ENCODE measurements at regions not wholly inside any gene's neighbourhood (a gene's known extent, or its start where the extent isn't known, plus 50 kb on each side); places are given as distances from the start of the nearest gene placed in this dataset.

- TF ChIP-seq YY1 (IDR thresholded peaks at IDR 0.05; ENCODE audit: low read depth) (no peak), ZBTB7A (IDR thresholded peaks at IDR 0.05; ENCODE audit: low read depth) (no peak), RAD21 (IDR thresholded peaks at IDR 0.05; ENCODE audit: low read depth) (no peak), CREB1 (IDR thresholded peaks at IDR 0.05; ENCODE audit: low read depth) (no peak), CEBPB (IDR thresholded peaks at IDR 0.05) (no peak), TCF12 (IDR thresholded peaks at IDR 0.05; ENCODE audit: low read depth) (no peak), EP300 (IDR thresholded peaks at IDR 0.05; ENCODE audit: borderline replicate concordance) (no peak)
- TF ChIP-seq, protein P1, sequence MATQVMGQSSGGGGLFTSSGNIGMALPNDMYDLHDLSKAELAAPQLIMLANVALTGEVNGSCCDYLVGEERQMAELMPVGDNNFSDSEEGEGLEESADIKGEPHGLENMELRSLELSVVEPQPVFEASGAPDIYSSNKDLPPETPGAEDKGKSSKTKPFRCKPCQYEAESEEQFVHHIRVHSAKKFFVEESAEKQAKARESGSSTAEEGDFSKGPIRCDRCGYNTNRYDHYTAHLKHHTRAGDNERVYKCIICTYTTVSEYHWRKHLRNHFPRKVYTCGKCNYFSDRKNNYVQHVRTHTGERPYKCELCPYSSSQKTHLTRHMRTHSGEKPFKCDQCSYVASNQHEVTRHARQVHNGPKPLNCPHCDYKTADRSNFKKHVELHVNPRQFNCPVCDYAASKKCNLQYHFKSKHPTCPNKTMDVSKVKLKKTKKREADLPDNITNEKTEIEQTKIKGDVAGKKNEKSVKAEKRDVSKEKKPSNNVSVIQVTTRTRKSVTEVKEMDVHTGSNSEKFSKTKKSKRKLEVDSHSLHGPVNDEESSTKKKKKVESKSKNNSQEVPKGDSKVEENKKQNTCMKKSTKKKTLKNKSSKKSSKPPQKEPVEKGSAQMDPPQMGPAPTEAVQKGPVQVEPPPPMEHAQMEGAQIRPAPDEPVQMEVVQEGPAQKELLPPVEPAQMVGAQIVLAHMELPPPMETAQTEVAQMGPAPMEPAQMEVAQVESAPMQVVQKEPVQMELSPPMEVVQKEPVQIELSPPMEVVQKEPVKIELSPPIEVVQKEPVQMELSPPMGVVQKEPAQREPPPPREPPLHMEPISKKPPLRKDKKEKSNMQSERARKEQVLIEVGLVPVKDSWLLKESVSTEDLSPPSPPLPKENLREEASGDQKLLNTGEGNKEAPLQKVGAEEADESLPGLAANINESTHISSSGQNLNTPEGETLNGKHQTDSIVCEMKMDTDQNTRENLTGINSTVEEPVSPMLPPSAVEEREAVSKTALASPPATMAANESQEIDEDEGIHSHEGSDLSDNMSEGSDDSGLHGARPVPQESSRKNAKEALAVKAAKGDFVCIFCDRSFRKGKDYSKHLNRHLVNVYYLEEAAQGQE (IDR thresholded peaks at IDR 0.05; ENCODE audit: low read depth) = no peak
- TF ChIP-seq, protein P2, sequence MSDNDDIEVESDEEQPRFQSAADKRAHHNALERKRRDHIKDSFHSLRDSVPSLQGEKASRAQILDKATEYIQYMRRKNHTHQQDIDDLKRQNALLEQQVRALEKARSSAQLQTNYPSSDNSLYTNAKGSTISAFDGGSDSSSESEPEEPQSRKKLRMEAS (IDR thresholded peaks at IDR 0.05) = no peak
These were observed 77.8 kb upstream of the BHLHE23 start for GRCh38 chr20:63084563-63084927.

- TF ChIP-seq, protein P3, sequence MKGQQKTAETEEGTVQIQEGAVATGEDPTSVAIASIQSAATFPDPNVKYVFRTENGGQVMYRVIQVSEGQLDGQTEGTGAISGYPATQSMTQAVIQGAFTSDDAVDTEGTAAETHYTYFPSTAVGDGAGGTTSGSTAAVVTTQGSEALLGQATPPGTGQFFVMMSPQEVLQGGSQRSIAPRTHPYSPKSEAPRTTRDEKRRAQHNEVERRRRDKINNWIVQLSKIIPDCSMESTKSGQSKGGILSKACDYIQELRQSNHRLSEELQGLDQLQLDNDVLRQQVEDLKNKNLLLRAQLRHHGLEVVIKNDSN (IDR thresholded peaks at IDR 0.05) = no peak
- TF ChIP-seq CREB1 (IDR thresholded peaks at IDR 0.05; ENCODE audit: low read depth) (no peak), TAF1 (IDR thresholded peaks at IDR 0.05; ENCODE audit: low read depth) (no peak), NFIC (IDR thresholded peaks at IDR 0.05) (no peak), YY1 (IDR thresholded peaks at IDR 0.05; ENCODE audit: low read depth) (no peak), TCF12 (IDR thresholded peaks at IDR 0.05; ENCODE audit: low read depth) (no peak), FOXM1 (IDR thresholded peaks at IDR 0.05; ENCODE audit: borderline replicate concordance, low read depth) (no peak), ZBTB7A (IDR thresholded peaks at IDR 0.05; ENCODE audit: low read depth) (no peak), EGR1 (IDR thresholded peaks at IDR 0.05) (no peak), RAD21 (IDR thresholded peaks at IDR 0.05; ENCODE audit: low read depth) (no peak)
These were observed 77.2 kb upstream of the BHLHE23 start for GRCh38 chr20:63083831-63084562.

- TF ChIP-seq EGR1 (IDR thresholded peaks at IDR 0.05) = no peak
These were observed 76.4 kb upstream of the BHLHE23 start for GRCh38 chr20:63082939-63083735.

- no peak for TF ChIP-seq NFIC (IDR thresholded peaks at IDR 0.05)
- TF ChIP-seq, protein P1 (IDR thresholded peaks at IDR 0.05; ENCODE audit: low read depth) = peak; percentile 94
- TF ChIP-seq TEAD4 (IDR thresholded peaks at IDR 0.05) = no peak
- TF ChIP-seq, protein P2 (IDR thresholded peaks at IDR 0.05) = 0 out of 2 replicates have a peak, but pooled peaks have one; percentile 38
- no peak for TF ChIP-seq TAF1 (IDR thresholded peaks at IDR 0.05; ENCODE audit: low read depth)
- TF ChIP-seq FOXM1 (IDR thresholded peaks at IDR 0.05; ENCODE audit: borderline replicate concordance, low read depth) = no peak
- no peak for TF ChIP-seq CEBPB (IDR thresholded peaks at IDR 0.05)
- TF ChIP-seq YY1 (IDR thresholded peaks at IDR 0.05; ENCODE audit: low read depth) = peak; percentile 58; the same call in 1 of the 2 replicates
- no peak for TF ChIP-seq TCF12 (IDR thresholded peaks at IDR 0.05; ENCODE audit: low read depth)
- no peak for TF ChIP-seq ZBTB7A (IDR thresholded peaks at IDR 0.05; ENCODE audit: low read depth)
- no peak for TF ChIP-seq EP300 (IDR thresholded peaks at IDR 0.05; ENCODE audit: borderline replicate concordance)
- no peak for TF ChIP-seq RAD21 (IDR thresholded peaks at IDR 0.05; ENCODE audit: low read depth)
These were observed 75.7 kb upstream of the BHLHE23 start for GRCh38 chr20:63082308-63082938.

DNA sequence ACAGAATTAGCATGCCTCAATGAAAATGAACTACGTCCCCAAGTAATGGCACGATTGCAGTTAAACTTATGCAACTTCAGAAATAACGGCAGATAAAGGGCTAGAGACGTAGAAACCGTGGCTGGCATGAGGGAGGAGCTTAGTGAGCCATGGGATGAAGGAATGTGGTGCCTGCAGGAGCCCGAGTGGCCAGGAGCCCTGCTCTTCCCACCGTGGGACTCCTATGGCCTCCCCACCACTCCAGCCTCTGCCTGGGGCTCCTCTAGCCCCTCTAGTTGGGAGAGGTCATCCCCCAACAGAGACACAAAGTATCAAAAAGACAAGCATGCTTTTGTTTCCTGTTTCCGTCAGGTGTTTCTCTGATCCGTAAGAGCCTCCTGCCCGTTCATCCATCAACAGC is 75.1 kb upstream of the BHLHE23 start:
- TF ChIP-seq, protein P1 (IDR thresholded peaks at IDR 0.05; ENCODE audit: low read depth) = no peak
- TF ChIP-seq EGR1 (IDR thresholded peaks at IDR 0.05) (no peak), CREB1 (IDR thresholded peaks at IDR 0.05; ENCODE audit: low read depth) (no peak), TEAD4 (IDR thresholded peaks at IDR 0.05) (no peak), TCF12 (IDR thresholded peaks at IDR 0.05; ENCODE audit: low read depth) (no peak), RAD21 (IDR thresholded peaks at IDR 0.05; ENCODE audit: low read depth) (no peak), NFIC (IDR thresholded peaks at IDR 0.05) (no peak), FOXM1 (IDR thresholded peaks at IDR 0.05; ENCODE audit: borderline replicate concordance, low read depth) (no peak), EP300 (IDR thresholded peaks at IDR 0.05; ENCODE audit: borderline replicate concordance) (no peak), YY1 (IDR thresholded peaks at IDR 0.05; ENCODE audit: low read depth) (no peak), TAF1 (IDR thresholded peaks at IDR 0.05; ENCODE audit: low read depth) (no peak), ZBTB7A (IDR thresholded peaks at IDR 0.05; ENCODE audit: low read depth) (no peak), CEBPB (IDR thresholded peaks at IDR 0.05) (no peak)
- TF ChIP-seq, protein P2 (IDR thresholded peaks at IDR 0.05) = no peak
- TF ChIP-seq, protein P3 (IDR thresholded peaks at IDR 0.05) = no peak
